GM18511 (cell line): ENCODE measurements at regions not wholly inside any gene's neighbourhood (a gene's known extent, or its start where the extent isn't known, plus 50 kb on each side); places are given as distances from the start of the nearest gene placed in this dataset.

ENCODE experiments used
- ATAC-seq: cut with Tn5 transposase; IDR thresholded peaks from one replicate; pipeline ENCODE4 v1.9.1; 2021; ENCODE audit warnings: mild to moderate bottlenecking, moderate library complexity; ENCODE audit not compliant: unreplicated experiment

GRCh38 chr13:50715402-50716146 is 127.9 kb downstream of the DLEU7 start:
- ATAC-seq, result no peak

- no peak for ATAC-seq
Observed at GRCh38 chr13:50720861-50721671, 122.4 kb downstream of the DLEU7 start.

GRCh38 chr13:50721672-50721992 is 121.9 kb downstream of the DLEU7 start:
- ATAC-seq, result no peak

- ATAC-seq, result no peak
Observed at GRCh38 chr13:50722440-50723125, 120.9 kb downstream of the DLEU7 start.

- no peak for ATAC-seq
Observed at GRCh38 chr13:50724438-50724837, 119.1 kb downstream of the DLEU7 start.

- no peak for ATAC-seq
Observed at GRCh38 chr13:50724913-50725312, 118.6 kb downstream of the DLEU7 start.

GRCh38 chr13:50726164-50726563 is 117.3 kb downstream of the DLEU7 start:
- ATAC-seq, result no peak

GRCh38 chr13:50729177-50729576 is 114.3 kb downstream of the DLEU7 start:
- no peak for ATAC-seq

- no peak for ATAC-seq
Observed at GRCh38 chr13:50730496-50731351, 112.8 kb downstream of the DLEU7 start.

- ATAC-seq, result no peak
Observed at GRCh38 chr13:50731400-50731799, 112.1 kb downstream of the DLEU7 start.

- ATAC-seq, result no peak
Observed at GRCh38 chr13:50732712-50733111, 110.8 kb downstream of the DLEU7 start.

- no peak for ATAC-seq
Observed at GRCh38 chr13:50733392-50733791, 110.1 kb downstream of the DLEU7 start.

- no peak for ATAC-seq
Observed at GRCh38 chr13:50735071-50735470, 108.4 kb downstream of the DLEU7 start.

- ATAC-seq, result no peak
Observed at GRCh38 chr13:50740052-50740741, 103.3 kb downstream of the DLEU7 start.

- ATAC-seq, result no peak
Observed at GRCh38 chr13:50742353-50742752, 101.1 kb downstream of the DLEU7 start.

- ATAC-seq, result no peak
Observed at GRCh38 chr13:50742968-50743367, 100.5 kb downstream of the DLEU7 start.

GRCh38 chr13:50744116-50744660 is 99.3 kb downstream of the DLEU7 start:
- ATAC-seq, result no peak

GRCh38 chr13:50745542-50746115 is 97.9 kb downstream of the DLEU7 start:
- no peak for ATAC-seq

- ATAC-seq, result no peak
Observed at GRCh38 chr13:50747737-50748350, 95.6 kb downstream of the DLEU7 start.
